GM20000 (cell line): ENCODE measurements at regions not wholly inside any gene's neighbourhood (a gene's known extent, or its start where the extent isn't known, plus 50 kb on each side); places are given as distances from the start of the nearest gene placed in this dataset.
"Not testable (repeated sequence)": the region's sequence is repeated elsewhere in the genome, so short reads cannot be mapped to it uniquely, and the experiment has no call there.

Experiments
- DNase-seq: peaks from one replicate; pipeline ENCODE4 v3.0.0; 2012; ENCODE audit warnings: low spot score
- TF ChIP-seq, protein P1 (sequence below): IDR thresholded peaks from 2 replicates; pipeline ENCODE4 v1.5.1; 2012; ENCODE audit warnings: mild to moderate bottlenecking, control low read depth; ENCODE audit errors: extremely low read depth, missing control alignments

DNA sequence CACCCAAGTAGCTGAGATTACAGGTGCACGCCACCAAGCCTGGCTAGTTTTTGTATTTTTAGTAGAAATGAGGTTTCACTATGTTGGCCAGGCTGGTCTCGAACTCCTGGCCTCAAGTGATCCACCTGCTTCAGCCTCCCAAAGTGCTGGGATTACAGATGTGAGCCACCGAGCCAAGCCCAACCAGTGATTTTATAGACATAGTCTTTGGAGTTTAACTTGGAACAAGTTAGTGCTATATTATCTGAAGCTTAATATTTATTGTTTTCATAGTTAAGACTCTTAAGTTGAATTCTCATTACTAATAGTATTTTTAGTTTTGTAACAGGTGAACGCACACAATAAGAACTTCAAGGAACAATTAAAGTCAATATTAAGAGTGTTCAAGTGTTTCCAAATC lies 122.1 kb downstream of the SPAG6 start:
- not testable (repeated sequence) for DNase-seq

DNA sequence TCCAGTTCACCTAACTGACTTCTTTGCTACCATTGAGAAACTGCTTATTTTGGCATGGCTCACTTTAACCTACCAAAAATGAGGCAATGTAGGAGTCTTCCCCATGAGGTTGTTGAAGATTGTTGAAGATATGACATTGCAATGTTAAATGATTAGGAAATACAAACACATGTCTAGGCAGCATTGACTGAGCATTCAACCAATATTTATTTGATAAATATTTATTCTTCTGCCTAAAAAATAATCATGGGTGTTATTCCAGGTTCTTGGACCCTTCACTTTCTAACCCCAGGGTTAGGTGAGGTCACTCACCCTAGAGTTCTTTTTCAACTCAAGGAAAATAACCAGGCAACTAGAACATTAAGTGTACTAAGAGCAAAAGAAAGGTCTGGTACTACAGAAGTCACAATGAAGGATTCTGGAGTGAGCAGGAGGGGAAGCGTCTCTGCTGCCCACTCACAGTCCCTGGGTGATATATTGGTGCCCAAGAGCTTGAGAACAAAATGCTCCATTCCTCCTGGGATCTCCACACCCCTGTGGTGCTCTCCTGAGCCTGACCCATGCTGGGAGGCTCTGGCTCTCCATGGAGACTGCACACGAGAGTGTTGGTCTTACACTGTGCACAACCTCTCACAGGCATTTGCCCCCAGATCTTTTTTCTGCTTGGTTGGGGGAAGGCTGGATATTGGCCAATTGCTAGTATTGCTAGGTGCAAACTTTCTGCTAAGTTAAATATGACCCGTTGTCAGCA lies 123.4 kb downstream of the SPAG6 start:
- TF ChIP-seq, protein P1, sequence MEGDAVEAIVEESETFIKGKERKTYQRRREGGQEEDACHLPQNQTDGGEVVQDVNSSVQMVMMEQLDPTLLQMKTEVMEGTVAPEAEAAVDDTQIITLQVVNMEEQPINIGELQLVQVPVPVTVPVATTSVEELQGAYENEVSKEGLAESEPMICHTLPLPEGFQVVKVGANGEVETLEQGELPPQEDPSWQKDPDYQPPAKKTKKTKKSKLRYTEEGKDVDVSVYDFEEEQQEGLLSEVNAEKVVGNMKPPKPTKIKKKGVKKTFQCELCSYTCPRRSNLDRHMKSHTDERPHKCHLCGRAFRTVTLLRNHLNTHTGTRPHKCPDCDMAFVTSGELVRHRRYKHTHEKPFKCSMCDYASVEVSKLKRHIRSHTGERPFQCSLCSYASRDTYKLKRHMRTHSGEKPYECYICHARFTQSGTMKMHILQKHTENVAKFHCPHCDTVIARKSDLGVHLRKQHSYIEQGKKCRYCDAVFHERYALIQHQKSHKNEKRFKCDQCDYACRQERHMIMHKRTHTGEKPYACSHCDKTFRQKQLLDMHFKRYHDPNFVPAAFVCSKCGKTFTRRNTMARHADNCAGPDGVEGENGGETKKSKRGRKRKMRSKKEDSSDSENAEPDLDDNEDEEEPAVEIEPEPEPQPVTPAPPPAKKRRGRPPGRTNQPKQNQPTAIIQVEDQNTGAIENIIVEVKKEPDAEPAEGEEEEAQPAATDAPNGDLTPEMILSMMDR = no peak
- no peak for DNase-seq

DNA sequence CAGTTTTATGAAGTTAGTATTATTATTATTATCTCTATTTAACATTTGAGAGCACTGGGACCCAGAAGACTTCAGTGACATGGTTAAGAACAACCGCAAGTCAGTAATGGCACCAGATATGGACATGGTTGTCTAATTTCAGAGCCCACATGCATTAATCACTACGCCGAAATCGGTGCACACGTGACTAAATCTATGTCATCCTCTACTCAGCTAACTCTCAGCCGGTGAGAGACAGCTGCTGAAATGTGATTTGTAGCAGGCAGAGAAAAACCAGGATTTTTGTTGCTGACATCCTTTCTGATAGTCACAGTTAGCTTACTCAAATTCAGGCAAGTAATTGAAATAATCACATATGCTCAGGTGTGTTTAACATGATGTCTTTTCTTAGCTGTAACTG lies 127.7 kb downstream of the SPAG6 start:
- TF ChIP-seq, protein P1 = no peak

DNA sequence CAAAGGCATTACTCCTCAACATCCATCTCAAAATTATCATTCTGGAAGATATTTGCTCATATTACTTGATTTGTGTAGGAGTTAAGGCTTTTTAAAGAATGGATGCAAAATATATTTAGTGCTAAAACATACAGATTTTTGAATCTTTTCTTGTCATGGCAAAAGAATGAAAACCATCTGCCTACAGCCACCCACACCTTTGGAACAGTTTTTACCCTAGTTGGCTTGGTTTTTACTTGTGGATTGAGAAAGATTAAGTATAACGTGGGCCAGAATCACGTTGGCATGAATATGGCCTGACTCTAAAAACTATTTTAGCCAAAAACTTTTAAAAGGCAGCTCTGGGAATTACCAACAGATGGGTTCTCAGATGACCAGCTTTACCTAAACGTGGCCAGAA lies 128.2 kb downstream of the SPAG6 start:
- TF ChIP-seq, protein P1 = no peak
- DNase-seq = no peak

More for the DNA sequence above, 127.7 kb downstream of the SPAG6 start:
- DNase-seq = no peak

DNA sequence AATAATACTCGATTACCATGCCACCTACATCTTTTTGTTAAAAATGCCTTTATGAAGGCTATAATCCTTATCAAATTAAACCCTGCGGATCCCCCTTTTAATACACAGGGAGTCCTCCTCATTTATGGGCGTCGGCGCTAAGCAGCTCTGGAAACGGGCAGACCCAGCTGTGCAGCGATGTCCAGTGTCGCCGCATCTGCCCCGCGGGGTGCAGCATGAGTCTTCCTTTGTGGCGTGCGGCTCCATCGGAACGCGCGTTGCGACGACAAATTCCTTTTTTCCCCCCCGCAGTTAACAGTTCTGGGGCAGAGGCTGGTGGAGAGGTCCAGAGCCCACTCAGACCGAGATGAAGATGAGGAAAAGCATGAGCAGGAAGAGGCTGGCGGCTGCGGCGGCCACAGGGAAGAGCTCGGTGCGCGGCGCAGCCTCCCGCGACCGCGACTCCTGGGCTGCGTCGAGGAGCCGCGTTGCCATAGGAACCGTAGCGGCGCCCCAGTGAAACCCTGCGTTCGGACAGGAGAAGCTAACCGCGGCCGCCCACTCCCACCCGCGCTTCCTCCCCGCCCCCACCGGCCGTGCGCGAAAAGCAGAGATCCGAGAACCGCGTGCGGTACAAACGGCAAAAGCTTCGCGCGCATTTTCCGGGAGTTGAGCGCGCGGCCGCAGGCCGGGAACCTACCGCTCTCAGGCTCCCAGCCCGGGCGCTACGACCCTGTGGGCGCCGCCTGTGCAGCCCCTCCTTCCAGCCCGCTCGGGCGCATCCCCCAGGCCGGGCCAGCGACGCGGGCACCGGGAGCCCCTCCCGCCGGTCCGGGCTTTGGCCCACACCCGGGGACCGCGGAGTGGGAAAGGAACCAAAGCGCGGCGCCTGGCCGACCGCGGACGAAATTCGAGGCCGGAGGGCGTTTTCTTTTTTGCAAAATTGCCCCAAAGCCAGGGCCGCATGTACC lies 130.6 kb downstream of the SPAG6 start:
- DNase-seq = peak; percentile 66

DNA sequence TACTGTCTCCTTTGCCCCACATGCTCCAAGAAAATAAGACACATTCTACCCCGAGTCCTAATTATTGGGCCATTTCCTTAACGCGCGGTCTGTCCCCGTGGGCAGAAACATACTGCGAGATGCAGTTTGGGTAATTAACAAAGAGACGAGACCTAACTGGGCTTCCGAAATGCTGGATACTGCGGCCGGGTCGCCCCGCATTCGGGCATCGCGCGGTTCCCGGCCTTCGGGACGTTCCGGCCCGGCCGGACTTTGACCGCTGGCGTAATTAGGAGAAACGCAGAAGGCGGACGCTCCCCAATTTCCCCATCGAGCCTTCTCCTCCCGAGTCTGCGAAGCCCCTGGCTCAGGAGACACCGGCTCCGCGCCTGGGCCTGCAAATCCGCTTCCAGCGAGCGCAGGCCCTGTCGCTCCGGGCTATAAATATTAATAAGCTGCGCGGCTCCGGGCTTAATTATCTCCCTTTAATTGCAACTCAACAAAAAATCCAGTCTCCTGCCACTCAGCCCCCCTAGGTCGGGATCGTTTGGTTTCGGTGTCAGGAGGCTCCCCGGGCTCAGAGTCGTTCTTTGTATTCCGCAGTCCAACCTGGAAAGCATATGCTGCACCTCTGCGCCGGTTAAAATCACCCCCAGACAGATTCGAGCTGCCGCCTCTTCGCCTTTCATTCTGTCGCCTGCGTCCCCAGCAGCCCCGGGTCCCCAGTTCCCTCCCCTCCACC lies 131.5 kb downstream of the SPAG6 start:
- TF ChIP-seq, protein P1 = no peak
- DNase-seq = peak; percentile 39

More for the DNA sequence above, 130.6 kb downstream of the SPAG6 start:
- TF ChIP-seq, protein P1 = no peak

DNA sequence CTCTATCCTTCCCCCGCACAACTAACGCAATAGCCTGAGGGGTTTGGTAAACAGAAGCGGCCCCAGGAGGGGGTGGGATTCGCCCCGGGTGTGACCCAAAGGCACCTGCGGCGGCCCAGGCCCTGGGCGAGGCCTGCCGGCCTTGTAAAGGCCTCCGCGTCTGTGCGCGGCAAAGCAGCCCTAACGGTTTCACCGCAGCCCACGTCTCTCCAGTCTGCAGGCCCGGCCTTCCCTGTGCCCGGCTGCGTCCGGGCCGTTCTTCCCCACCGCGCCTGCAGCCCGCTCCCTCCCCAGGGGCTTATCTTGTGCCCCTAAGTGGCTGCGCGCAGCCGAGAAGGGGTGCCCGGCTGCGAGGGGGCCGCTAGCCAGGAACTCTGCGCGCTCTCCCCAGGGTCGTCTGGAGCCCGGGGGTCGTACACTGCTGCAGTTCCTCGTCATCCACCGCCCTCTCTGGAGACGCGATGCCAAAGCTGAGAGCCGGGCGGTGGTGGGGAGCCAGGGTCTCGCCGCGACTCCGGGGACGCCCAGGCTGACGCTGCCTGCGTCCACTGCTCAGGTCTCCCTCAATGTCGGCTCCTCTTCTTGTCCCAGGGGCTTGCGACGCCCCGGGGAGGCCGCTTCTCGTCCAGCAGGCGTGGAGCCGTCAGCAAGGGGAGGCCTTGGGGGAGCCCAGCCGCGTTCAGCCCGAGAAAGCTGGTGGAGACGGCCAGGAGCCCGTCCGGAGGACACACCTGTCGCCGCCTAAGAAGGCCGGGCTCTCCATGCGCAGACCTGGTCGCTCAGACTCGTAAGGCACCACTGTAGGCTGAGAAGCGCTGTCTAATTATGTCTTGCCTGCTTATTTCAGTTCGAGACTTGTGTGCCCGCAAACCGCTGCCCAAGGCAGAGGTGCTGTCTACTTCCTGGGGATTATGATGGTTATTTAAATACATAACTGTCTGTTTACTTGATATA lies 132.3 kb downstream of the SPAG6 start:
- TF ChIP-seq, protein P1 = no peak

More for the DNA sequence above, 132.3 kb downstream of the SPAG6 start:
- DNase-seq = no peak
